H9 (cell line): ENCODE measurements at regions not wholly inside any gene's neighbourhood (a gene's known extent, or its start where the extent isn't known, plus 50 kb on each side); places are given as distances from the start of the nearest gene placed in this dataset.

Experiments
- DNase-seq: peaks from one replicate; pipeline ENCODE4 v3.0.0-alpha.2; 2017
- H2AFZ ChIP-seq: one replicate; pipeline ENCODE4 v1.6.1; 2013; ENCODE audit warnings: mild to moderate bottlenecking, low read length, control low read depth, moderate library complexity
- H2AK5ac ChIP-seq: 2 replicates; pipeline ENCODE4 v1.6.1; 2013; ENCODE audit warnings: low read length, control low read depth, mixed read lengths; ENCODE audit not compliant: insufficient read length
- H2BK120ac ChIP-seq: one replicate; pipeline ENCODE4 v1.6.1; 2013; ENCODE audit warnings: low read depth, mild to moderate bottlenecking, low read length, control low read depth, inconsistent platforms; ENCODE audit not compliant: poor library complexity, severe bottlenecking
- H2BK12ac ChIP-seq: 2 replicates; pipeline ENCODE4 v1.6.1; 2013; ENCODE audit warnings: low read length, control low read depth, mixed read lengths, low read depth; ENCODE audit not compliant: insufficient read length
- H2BK15ac ChIP-seq: 2 replicates; pipeline ENCODE4 v1.6.1; 2013; ENCODE audit warnings: low read depth, low read length, control low read depth
- H2BK20ac ChIP-seq: one replicate; pipeline ENCODE4 v1.6.1; 2013; ENCODE audit warnings: low read depth, mild to moderate bottlenecking, low read length, control low read depth, inconsistent platforms; ENCODE audit not compliant: poor library complexity, severe bottlenecking
- H2BK5ac ChIP-seq: 2 replicates; pipeline ENCODE4 v1.6.1; 2013; ENCODE audit warnings: low read length, control low read depth, mixed read lengths; ENCODE audit not compliant: insufficient read length
- H3K14ac ChIP-seq: 2 replicates; pipeline ENCODE4 v1.6.1; 2013; ENCODE audit warnings: low read length, control low read depth; ENCODE audit not compliant: insufficient read depth
- H3K18ac ChIP-seq: 2 replicates; pipeline ENCODE4 v1.6.1; 2013; ENCODE audit warnings: low read depth, mild to moderate bottlenecking, mixed read lengths, low read length, control low read depth; ENCODE audit not compliant: insufficient read length
- H3K23ac ChIP-seq: 2 replicates; pipeline ENCODE4 v1.6.1; 2013; ENCODE audit warnings: low read length, control low read depth, mixed read lengths, low read depth; ENCODE audit not compliant: insufficient read length
- H3K23me2 ChIP-seq: 2 replicates; pipeline ENCODE4 v1.6.1; 2013; ENCODE audit warnings: low read depth, mild to moderate bottlenecking, mixed read lengths, low read length, control low read depth; ENCODE audit not compliant: insufficient read length, poor library complexity, severe bottlenecking
- H3K27ac ChIP-seq: 2 replicates; pipeline ENCODE4 v1.5.1; 2013; ENCODE audit warnings: low read length, control low read depth, mixed read lengths, low read depth; ENCODE audit not compliant: insufficient read length
- H3K27me3 ChIP-seq: 2 replicates; pipeline ENCODE4 v1.6.1; 2013; ENCODE audit warnings: low read length, control low read depth, inconsistent platforms; ENCODE audit not compliant: insufficient read depth
- H3K4ac ChIP-seq: 2 replicates; pipeline ENCODE4 v1.6.1; 2013; ENCODE audit warnings: low read depth, mild to moderate bottlenecking, control low read depth, inconsistent platforms, low read length, moderate library complexity
- H3K4me1 ChIP-seq: 2 replicates; pipeline ENCODE4 v1.6.1; 2013; ENCODE audit warnings: low read length, control low read depth, inconsistent platforms; ENCODE audit not compliant: insufficient read depth
- H3K4me2 ChIP-seq: 2 replicates; pipeline ENCODE4 v1.6.1; 2013; ENCODE audit warnings: low read length, control low read depth, mixed read lengths; ENCODE audit not compliant: insufficient read length, insufficient read depth
- H3K56ac ChIP-seq: 2 replicates; pipeline ENCODE4 v1.6.1; 2013; ENCODE audit warnings: low read depth, mild to moderate bottlenecking, mixed read lengths, low read length, control low read depth; ENCODE audit not compliant: insufficient read length
- H3K79me1 ChIP-seq: 2 replicates; pipeline ENCODE4 v1.6.1; 2013; ENCODE audit warnings: low read depth, mild to moderate bottlenecking, moderate library complexity, low read length, control low read depth, inconsistent platforms; ENCODE audit not compliant: insufficient read depth, poor library complexity, severe bottlenecking
- H3K79me2 ChIP-seq: 2 replicates; pipeline ENCODE4 v1.6.1; 2013; ENCODE audit warnings: low read length, control low read depth, inconsistent platforms; ENCODE audit not compliant: insufficient read depth
- H3K9ac ChIP-seq: 2 replicates; pipeline ENCODE4 v1.6.1; 2013; ENCODE audit warnings: low read length, control low read depth, mixed read lengths; ENCODE audit not compliant: insufficient read length; ENCODE audit errors: extremely low read depth
- H3K9me3 ChIP-seq: one replicate; pipeline ENCODE4 v1.6.1; 2013; ENCODE audit warnings: low read depth, low read length, inconsistent platforms; ENCODE audit not compliant: control insufficient read depth
- H3T11ph ChIP-seq: one replicate; pipeline ENCODE4 v1.6.1; 2013; ENCODE audit warnings: mild to moderate bottlenecking, low read length, control low read depth, inconsistent platforms
- H4K20me1 ChIP-seq: one replicate; pipeline ENCODE4 v1.6.1; 2013; ENCODE audit not compliant: control insufficient read depth, insufficient read length, insufficient read depth
- H4K5ac ChIP-seq: 2 replicates; pipeline ENCODE4 v1.6.1; 2013; ENCODE audit warnings: low read depth, mild to moderate bottlenecking, mixed read lengths, low read length, control low read depth; ENCODE audit not compliant: insufficient read length
- H4K8ac ChIP-seq: replicated peaks from 2 replicates; pipeline ENCODE4 v1.6.1; 2013; ENCODE audit warnings: low read length, control low read depth, mixed read lengths, low read depth; ENCODE audit not compliant: insufficient read length
- H4K91ac ChIP-seq: 2 replicates; pipeline ENCODE4 v1.6.1; 2013; ENCODE audit warnings: low read depth, mild to moderate bottlenecking, moderate library complexity, mixed read lengths, low read length, control low read depth; ENCODE audit not compliant: insufficient read length
- H3K27ac Mint-ChIP-seq, 3 experiments: 2 replicates in 2 of 3; 3 replicates in 1 of 3; pipeline ENCODE4 v1.8.0; 2020 to 2021; ENCODE audit warnings: mixed read lengths in 3 of 3, mild to moderate bottlenecking in 1 of 3, moderate library complexity in 1 of 3
- H3K27me3 Mint-ChIP-seq: 2 replicates; pipeline ENCODE4 v1.8.0; 2021; ENCODE audit warnings: low read depth, mild to moderate bottlenecking, moderate library complexity, mixed read lengths
- H3K36me3 Mint-ChIP-seq, 3 experiments: 2 replicates in 2 of 3; 3 replicates in 1 of 3; pipeline ENCODE4 v1.8.0; 2020 to 2021; ENCODE audit warnings: low read depth in 3 of 3, mixed read lengths in 3 of 3; ENCODE audit not compliant: insufficient read depth in 1 of 3
- H3K4me1 Mint-ChIP-seq, 2 experiments: 2 replicates each; pipeline ENCODE4 v1.8.0; 2020; ENCODE audit warnings: mixed read lengths in 2 of 2
- H3K4me3 Mint-ChIP-seq, 2 experiments: 2 replicates in 1 of 2; 3 replicates in 1 of 2; pipeline ENCODE4 v1.8.0; 2020 to 2021; ENCODE audit warnings: mild to moderate bottlenecking in 2 of 2, mixed read lengths in 2 of 2, moderate library complexity in 1 of 2
- H3K9me3 Mint-ChIP-seq, 2 experiments: 2 replicates in 1 of 2; 3 replicates in 1 of 2; pipeline ENCODE4 v1.8.0; 2020; ENCODE audit warnings: mild to moderate bottlenecking in 2 of 2, mixed read lengths in 2 of 2, moderate library complexity in 1 of 2
- CTCF ChIP-seq: fragments of 200-600 bp; sonication (generic); conservative IDR thresholded peaks from 3 replicates; pipeline ENCODE4 v1.8.0; 2021; ENCODE audit warnings: antibody characterized with exemption, mild to moderate bottlenecking
- WGBS: extraction: QIAGEN DNeasy Blood & Tissue Kit; methylation state at CpG from one replicate; pipeline ENCODE4 v1.1.7; 2013; ENCODE audit warnings: missing lambda C conversion rate, low lambda C conversion rate, mixed read lengths; ENCODE audit not compliant: insufficient read length; ENCODE audit errors: extremely low coverage; 5-methylcytosine and 5-hydroxymethylcytosine counted together

- Histone ChIP-seq H2BK12ac (no peak overlapping the region), H3K79me2 (no peaks in the 10 kb centered on the region), H2AK5ac (no peak overlapping the region), H4K91ac (no peak overlapping the region), H3K4ac (no peak overlapping the region), H3K14ac (no peak overlapping the region), H4K8ac (no peak overlapping the region), H3K23me2 (no peaks in the 10 kb centered on the region), H3K9me3 (no peaks in the 10 kb centered on the region), H2BK5ac (no peak overlapping the region), H3K4me1 (no peaks in the 10 kb centered on the region), H3K23ac (no peak overlapping the region), H3T11ph (no peak overlapping the region), H2BK120ac (no peak overlapping the region), H3K27ac (no peak overlapping the region), H4K20me1 (no peaks in the 10 kb centered on the region), H3K56ac (no peak overlapping the region), H3K18ac (no peak overlapping the region), H4K5ac (no peak overlapping the region), H3K9ac (no peak overlapping the region), H2BK20ac (no peak overlapping the region), H3K4me2 (no peak overlapping the region), H3K79me1 (no peaks in the 10 kb centered on the region), H2BK15ac (no peak overlapping the region), H3K27me3 (no peaks in the 10 kb centered on the region; the same call in 1 of the 2 replicates), H2AFZ (no peak overlapping the region)
- TF ChIP-seq CTCF, result peak; percentile 35
- H3K9me3 Mint-ChIP-seq, result peaks cover 0 to 2% of the 10 kb centered on the region in 2 experiments; a peak in 2 of 5 replicates
- H3K27me3 Mint-ChIP-seq, result no peaks in the 10 kb centered on the region
- no peak overlapping the region for H3K27ac Mint-ChIP-seq
- H3K36me3 Mint-ChIP-seq, result no peaks in the 10 kb centered on the region; a peak in 1 of 7 replicates
- no CpG with 5 or more reads among the region's 6 CpGs for WGBS
- DNase-seq, result peak; percentile 36
- peaks cover 10 to 11% of the 10 kb centered on the region in 2 experiments for H3K4me1 Mint-ChIP-seq
- no peak overlapping the region for H3K4me3 Mint-ChIP-seq
Measured at GRCh38 chr14:84566109-84566508, 963.8 kb upstream of the FLRT2 start.
